ENCODE measurements at regions not wholly inside any gene's neighbourhood (a gene's known extent, or its start where the extent isn't known, plus 50 kb on each side); places are given as distances from the start of the nearest gene placed in this dataset.
A peak's percentile ranks its signal among the peaks of the same experiment; 100 is the strongest.

- peak; percentile 42; the same call in 1 of the 2 replicates for TF ChIP-seq ZNF513 (tag by site-specific recombination; IDR thresholded peaks at IDR 0.05)
- TF ChIP-seq ZNF621 (tag by site-specific recombination; IDR thresholded peaks at IDR 0.05) = no peak
- TF ChIP-seq ZNF530 (tag by site-specific recombination; IDR thresholded peaks at IDR 0.05; ENCODE audit: low read depth) = no peak
- 0 out of 2 replicates have a peak, but pooled peaks have one; percentile 25 for TF ChIP-seq MEIS1 (CRISPR knock-in tag; IDR thresholded peaks at IDR 0.05; ENCODE audit: borderline replicate concordance)
- no peak for TF ChIP-seq ZNF670 (tag by site-specific recombination; IDR thresholded peaks at IDR 0.05; ENCODE audit: low read depth)
- TF ChIP-seq HOXC10 (CRISPR knock-in tag; IDR thresholded peaks at IDR 0.05) = no peak
- TF ChIP-seq HIC1 (tag by site-specific recombination; IDR thresholded peaks at IDR 0.05) = peak; percentile 96
- TF ChIP-seq ZNF280D (tag by site-specific recombination; IDR thresholded peaks at IDR 0.05) = no peak
- TF ChIP-seq ZNF548 (tag by site-specific recombination; IDR thresholded peaks at IDR 0.05) = no peak
- no peak for TF ChIP-seq ZNF248 (tag by site-specific recombination; IDR thresholded peaks at IDR 0.05)
- TF ChIP-seq FEZF1 (tag by site-specific recombination; IDR thresholded peaks at IDR 0.05) = peak; percentile 96
- TF ChIP-seq ZNF623 (tag by site-specific recombination; IDR thresholded peaks at IDR 0.05) = peak; percentile 49
- peak; percentile 74 for TF ChIP-seq HOXD13 (CRISPR knock-in tag; IDR thresholded peaks at IDR 0.05; ENCODE audit: borderline replicate concordance)
- peak; percentile 88 for TF ChIP-seq BCL11A (tag by site-specific recombination; IDR thresholded peaks at IDR 0.05; ENCODE audit: low read depth)
- peak; percentile 97 for TF ChIP-seq ZNF629 (tag by site-specific recombination; IDR thresholded peaks at IDR 0.05)
- TF ChIP-seq ZNF211 (tag by site-specific recombination; IDR thresholded peaks at IDR 0.05; ENCODE audit: low read depth) = no peak
- TF ChIP-seq TSHZ1 (tag by site-specific recombination; IDR thresholded peaks at IDR 0.05; ENCODE audit: borderline replicate concordance) = peak; percentile 94; the same call in 1 of the 2 replicates
- TF ChIP-seq ZNF202 (tag by site-specific recombination; IDR thresholded peaks at IDR 0.05; ENCODE audit: borderline replicate concordance) = no peak
- peak; percentile 81 for TF ChIP-seq BCL6B (tag by site-specific recombination; IDR thresholded peaks at IDR 0.05)
- TF ChIP-seq ZNF843 (tag by site-specific recombination; IDR thresholded peaks at IDR 0.05) = peak; percentile 99
- TF ChIP-seq ZFP37 (tag by site-specific recombination; IDR thresholded peaks at IDR 0.05) = peak; percentile 81
- TF ChIP-seq ZNF677 (tag by site-specific recombination; IDR thresholded peaks at IDR 0.05) = no peak
- TF ChIP-seq ZNF791 (tag by site-specific recombination; IDR thresholded peaks at IDR 0.05) = no peak
- TF ChIP-seq ZNF561 (tag by site-specific recombination; IDR thresholded peaks at IDR 0.05; ENCODE audit: borderline replicate concordance) = no peak
- peak; percentile 88 for TF ChIP-seq KLF10 (tag by site-specific recombination; IDR thresholded peaks at IDR 0.05)
- TF ChIP-seq INSM2 (tag by site-specific recombination; IDR thresholded peaks at IDR 0.05) = peak; percentile 97
Measured at GRCh38 chr4:185914583-185915199, 102.7 kb upstream of the SORBS2 start (continued).
